ENCODE measurements at regions not wholly inside any gene's neighbourhood (a gene's known extent, or its start where the extent isn't known, plus 50 kb on each side); places are given as distances from the start of the nearest gene placed in this dataset.

GRCh38 chr1:103265551-103265950 is 157.2 kb upstream of the COL11A1 start:
- no peak for TF ChIP-seq CTCF (IDR thresholded peaks at IDR 0.05; ENCODE audit: low read depth, low read length)
- POLR2A ChIA-PET, result no interaction called here
- CTCF ChIA-PET, result no interaction called here
- Histone ChIP-seq H3K4me3 (ENCODE audit: low read depth, low read length) (no peak overlapping the region), H3K27me3 (ENCODE audit: control insufficient read depth, insufficient read depth, low read length) (no peaks in the 10 kb centered on the region), H3K27ac (ENCODE audit: low read depth, low read length) (peak overlapping the region; percentile 77), H3K9me3 (ENCODE audit: control insufficient read depth, insufficient read depth, low read length) (no peaks in the 10 kb centered on the region)
- no peak for DNase-seq (ENCODE audit: low read depth, low spot score)

- ChIA-PET CTCF (no interaction called here), POLR2A (no interaction called here)
- no peak overlapping the region for H3K4me3 ChIP-seq (ENCODE audit: low read depth, low read length)
- DNase-seq (ENCODE audit: low read depth, low spot score), result no peak
- H3K27ac ChIP-seq (ENCODE audit: low read depth, low read length), result no peak overlapping the region
- no peaks in the 10 kb centered on the region for H3K9me3 ChIP-seq (ENCODE audit: control insufficient read depth, insufficient read depth, low read length)
- TF ChIP-seq CTCF (IDR thresholded peaks at IDR 0.05; ENCODE audit: low read depth, low read length), result no peak
- no peaks in the 10 kb centered on the region for H3K27me3 ChIP-seq (ENCODE audit: control insufficient read depth, insufficient read depth, low read length)
Observed at GRCh38 chr1:103259982-103260381, 151.7 kb upstream of the COL11A1 start.

GRCh38 chr1:103256490-103256889 is 148.2 kb upstream of the COL11A1 start:
- ChIA-PET POLR2A (no interaction called here), CTCF (interaction anchor here (0.7 to 1.0 kb wide), 2 partner anchors 149 to 1098 kb away, joined by 3 read pairs; partner anchors contain the start of gene COL11A1)
- no peak for DNase-seq (ENCODE audit: low read depth, low spot score)
- Histone ChIP-seq H3K27ac (ENCODE audit: low read depth, low read length) (no peak overlapping the region), H3K9me3 (ENCODE audit: control insufficient read depth, insufficient read depth, low read length) (no peaks in the 10 kb centered on the region), H3K27me3 (ENCODE audit: control insufficient read depth, insufficient read depth, low read length) (no peaks in the 10 kb centered on the region), H3K4me3 (ENCODE audit: low read depth, low read length) (no peak overlapping the region)
- no peak for TF ChIP-seq CTCF (IDR thresholded peaks at IDR 0.05; ENCODE audit: low read depth, low read length)

GRCh38 chr1:103254691-103255090 is 146.4 kb upstream of the COL11A1 start:
- POLR2A ChIA-PET, result no interaction called here

GRCh38 chr1:103250441-103250861 is 142.1 kb upstream of the COL11A1 start:
- no peak for DNase-seq (ENCODE audit: low read depth, low spot score)

More at GRCh38 chr1:103254691-103255090, 146.4 kb upstream of the COL11A1 start:
- CTCF ChIA-PET, result interaction anchor here (0.9 kb wide), 1 partner anchor 148 kb away, joined by 3 read pairs; no protein-coding TSS in a partner anchor
- H3K27me3 ChIP-seq (ENCODE audit: control insufficient read depth, insufficient read depth, low read length), result no peaks in the 10 kb centered on the region
- no peak for DNase-seq (ENCODE audit: low read depth, low spot score)
- no peaks in the 10 kb centered on the region for H3K9me3 ChIP-seq (ENCODE audit: control insufficient read depth, insufficient read depth, low read length)
- H3K4me3 ChIP-seq (ENCODE audit: low read depth, low read length), result no peak overlapping the region
- TF ChIP-seq CTCF (IDR thresholded peaks at IDR 0.05; ENCODE audit: low read depth, low read length), result no peak
- no peak overlapping the region for H3K27ac ChIP-seq (ENCODE audit: low read depth, low read length)

More at GRCh38 chr1:103250441-103250861, 142.1 kb upstream of the COL11A1 start:
- H3K4me3 ChIP-seq (ENCODE audit: low read depth, low read length), result no peak overlapping the region
- H3K27me3 ChIP-seq (ENCODE audit: control insufficient read depth, insufficient read depth, low read length), result no peaks in the 10 kb centered on the region
- CTCF ChIA-PET, result no interaction called here
- H3K27ac ChIP-seq (ENCODE audit: low read depth, low read length), result no peak overlapping the region
- POLR2A ChIA-PET, result no interaction called here
- no peak for TF ChIP-seq CTCF (IDR thresholded peaks at IDR 0.05; ENCODE audit: low read depth, low read length)
- no peaks in the 10 kb centered on the region for H3K9me3 ChIP-seq (ENCODE audit: control insufficient read depth, insufficient read depth, low read length)

Data from AG04450 (cell line).